Endothelial cell of umbilical vein (primary cell): ENCODE measurements at regions not wholly inside any gene's neighbourhood (a gene's known extent, or its start where the extent isn't known, plus 50 kb on each side); places are given as distances from the start of the nearest gene placed in this dataset.
"Not testable (repeated sequence)": the region's sequence is repeated elsewhere in the genome, so short reads cannot be mapped to it uniquely, and the experiment has no call there.

Experiments
- CTCF ChIP-seq, 2 donors: IDR thresholded peaks; 1 replicate in 1 of 2; 2 replicates in 1 of 2; pipeline ENCODE4 v1.5.1; 2011; ENCODE audit warnings: low read length in 2 of 2, mild to moderate bottlenecking in 2 of 2, moderate library complexity in 2 of 2, control low read depth in 1 of 2, inconsistent platforms in 1 of 2, low read depth in 1 of 2; ENCODE audit not compliant: insufficient read depth in 1 of 2; ENCODE audit errors: extremely low read depth in 1 of 2
- EZH2 ChIP-seq: IDR thresholded peaks from 2 replicates; pipeline ENCODE4 v1.6.1; 2012; ENCODE audit warnings: borderline replicate concordance, low read depth, mild to moderate bottlenecking, moderate library complexity, low read length, inconsistent platforms; ENCODE audit not compliant: severe bottlenecking
- JUN ChIP-seq: IDR thresholded peaks from 2 replicates; pipeline ENCODE4 v1.6.1; 2011; ENCODE audit warnings: borderline replicate concordance, low read depth; ENCODE audit not compliant: insufficient read length, insufficient read depth
- MAX ChIP-seq: IDR thresholded peaks from 2 replicates; pipeline ENCODE4 v1.6.1; 2011; ENCODE audit not compliant: insufficient read depth, insufficient read length
- MYC ChIP-seq: IDR thresholded peaks from one replicate; pipeline ENCODE4 v1.6.1; 2011; ENCODE audit warnings: mild to moderate bottlenecking, low read depth, low read length
- POLR2A ChIP-seq: IDR thresholded peaks from 2 replicates; pipeline ENCODE4 v1.6.1; 2012; ENCODE audit warnings: low read depth, mild to moderate bottlenecking, control low read depth, low read length
- POLR2AphosphoS5 ChIP-seq: IDR thresholded peaks from 2 replicates; pipeline ENCODE4 v1.6.1; 2012; ENCODE audit warnings: low read depth, mild to moderate bottlenecking, control low read depth, low read length, moderate library complexity; ENCODE audit not compliant: insufficient read depth

- TF ChIP-seq CTCF (IDR thresholded peaks at IDR 0.05; ENCODE audit: extremely low read depth in 1 of 2, insufficient read depth in 1 of 2, low read depth in 1 of 2, low read length in 2 of 2); MAX; POLR2A; POLR2AphosphoS5; JUN; EZH2; MYC: not testable (repeated sequence)
Observed at GRCh38 chr4:3972626-3973025, 206.4 kb downstream of the ADRA2C start.
